ENCODE measurements at regions not wholly inside any gene's neighbourhood (a gene's known extent, or its start where the extent isn't known, plus 50 kb on each side); places are given as distances from the start of the nearest gene placed in this dataset.

DNA sequence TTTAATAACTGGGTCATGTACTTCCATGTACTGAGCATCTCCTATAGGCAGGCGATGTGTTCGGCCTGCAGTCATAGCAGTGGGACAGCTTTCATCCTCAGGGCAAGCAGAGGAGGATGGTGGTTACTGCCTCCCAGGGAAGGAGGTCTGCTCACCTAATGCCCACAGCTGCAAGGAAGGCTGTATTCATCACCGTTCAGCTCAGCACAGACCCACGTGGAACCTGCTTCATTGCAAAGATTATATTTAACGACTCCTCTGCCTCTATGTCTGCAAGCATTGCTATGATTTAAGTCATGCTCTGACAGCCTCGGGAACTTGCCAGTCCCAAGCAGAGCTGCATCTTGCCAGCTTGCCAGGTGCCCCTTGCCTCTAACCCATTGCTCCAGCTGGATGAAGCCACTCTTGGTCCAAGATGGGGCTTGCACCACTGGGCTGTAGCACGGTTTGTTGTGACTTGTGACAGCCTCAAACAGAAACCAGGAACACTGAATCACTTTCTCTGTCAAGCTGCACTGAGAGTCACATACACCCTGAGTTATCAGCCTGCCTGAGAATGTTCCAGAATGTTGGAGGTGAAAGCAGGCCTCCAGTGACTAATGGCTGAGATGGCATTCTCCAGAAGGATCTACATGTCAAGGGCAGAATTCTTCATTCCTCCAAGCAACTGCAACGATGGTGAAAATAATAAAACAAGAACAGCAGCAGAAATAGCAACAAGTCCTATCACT is 651.1 kb upstream of the ID2 start:
- TF ChIP-seq, protein P1, sequence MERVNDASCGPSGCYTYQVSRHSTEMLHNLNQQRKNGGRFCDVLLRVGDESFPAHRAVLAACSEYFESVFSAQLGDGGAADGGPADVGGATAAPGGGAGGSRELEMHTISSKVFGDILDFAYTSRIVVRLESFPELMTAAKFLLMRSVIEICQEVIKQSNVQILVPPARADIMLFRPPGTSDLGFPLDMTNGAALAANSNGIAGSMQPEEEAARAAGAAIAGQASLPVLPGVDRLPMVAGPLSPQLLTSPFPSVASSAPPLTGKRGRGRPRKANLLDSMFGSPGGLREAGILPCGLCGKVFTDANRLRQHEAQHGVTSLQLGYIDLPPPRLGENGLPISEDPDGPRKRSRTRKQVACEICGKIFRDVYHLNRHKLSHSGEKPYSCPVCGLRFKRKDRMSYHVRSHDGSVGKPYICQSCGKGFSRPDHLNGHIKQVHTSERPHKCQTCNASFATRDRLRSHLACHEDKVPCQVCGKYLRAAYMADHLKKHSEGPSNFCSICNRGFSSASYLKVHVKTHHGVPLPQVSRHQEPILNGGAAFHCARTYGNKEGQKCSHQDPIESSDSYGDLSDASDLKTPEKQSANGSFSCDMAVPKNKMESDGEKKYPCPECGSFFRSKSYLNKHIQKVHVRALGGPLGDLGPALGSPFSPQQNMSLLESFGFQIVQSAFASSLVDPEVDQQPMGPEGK (tag by site-specific recombination; IDR thresholded peaks at IDR 0.05), result no peak
- TF ChIP-seq ZNF133 (tag by site-specific recombination; IDR thresholded peaks at IDR 0.05), result no peak
- TF ChIP-seq ZNF341 (tag by site-specific recombination; IDR thresholded peaks at IDR 0.05; ENCODE audit: low read depth), result no peak
- TF ChIP-seq ZNF549 (tag by site-specific recombination; IDR thresholded peaks at IDR 0.05), result no peak
- TF ChIP-seq, protein P2, sequence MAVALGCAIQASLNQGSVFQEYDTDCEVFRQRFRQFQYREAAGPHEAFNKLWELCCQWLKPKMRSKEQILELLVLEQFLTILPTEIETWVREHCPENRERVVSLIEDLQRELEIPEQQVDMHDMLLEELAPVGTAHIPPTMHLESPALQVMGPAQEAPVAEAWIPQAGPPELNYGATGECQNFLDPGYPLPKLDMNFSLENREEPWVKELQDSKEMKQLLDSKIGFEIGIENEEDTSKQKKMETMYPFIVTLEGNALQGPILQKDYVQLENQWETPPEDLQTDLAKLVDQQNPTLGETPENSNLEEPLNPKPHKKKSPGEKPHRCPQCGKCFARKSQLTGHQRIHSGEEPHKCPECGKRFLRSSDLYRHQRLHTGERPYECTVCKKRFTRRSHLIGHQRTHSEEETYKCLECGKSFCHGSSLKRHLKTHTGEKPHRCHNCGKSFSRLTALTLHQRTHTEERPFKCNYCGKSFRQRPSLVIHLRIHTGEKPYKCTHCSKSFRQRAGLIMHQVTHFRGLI (tag by site-specific recombination; IDR thresholded peaks at IDR 0.05), result no peak
- no peak for TF ChIP-seq ZNF423 (tag by site-specific recombination; IDR thresholded peaks at IDR 0.05)
- TF ChIP-seq, protein P3, sequence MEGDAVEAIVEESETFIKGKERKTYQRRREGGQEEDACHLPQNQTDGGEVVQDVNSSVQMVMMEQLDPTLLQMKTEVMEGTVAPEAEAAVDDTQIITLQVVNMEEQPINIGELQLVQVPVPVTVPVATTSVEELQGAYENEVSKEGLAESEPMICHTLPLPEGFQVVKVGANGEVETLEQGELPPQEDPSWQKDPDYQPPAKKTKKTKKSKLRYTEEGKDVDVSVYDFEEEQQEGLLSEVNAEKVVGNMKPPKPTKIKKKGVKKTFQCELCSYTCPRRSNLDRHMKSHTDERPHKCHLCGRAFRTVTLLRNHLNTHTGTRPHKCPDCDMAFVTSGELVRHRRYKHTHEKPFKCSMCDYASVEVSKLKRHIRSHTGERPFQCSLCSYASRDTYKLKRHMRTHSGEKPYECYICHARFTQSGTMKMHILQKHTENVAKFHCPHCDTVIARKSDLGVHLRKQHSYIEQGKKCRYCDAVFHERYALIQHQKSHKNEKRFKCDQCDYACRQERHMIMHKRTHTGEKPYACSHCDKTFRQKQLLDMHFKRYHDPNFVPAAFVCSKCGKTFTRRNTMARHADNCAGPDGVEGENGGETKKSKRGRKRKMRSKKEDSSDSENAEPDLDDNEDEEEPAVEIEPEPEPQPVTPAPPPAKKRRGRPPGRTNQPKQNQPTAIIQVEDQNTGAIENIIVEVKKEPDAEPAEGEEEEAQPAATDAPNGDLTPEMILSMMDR (tag by site-specific recombination; IDR thresholded peaks at IDR 0.05), result no peak
- no peak for TF ChIP-seq ZNF792 (tag by site-specific recombination; IDR thresholded peaks at IDR 0.05)
- TF ChIP-seq ZFP3 (tag by site-specific recombination; IDR thresholded peaks at IDR 0.05; ENCODE audit: low read depth), result no peak
- TF ChIP-seq, protein P4, sequence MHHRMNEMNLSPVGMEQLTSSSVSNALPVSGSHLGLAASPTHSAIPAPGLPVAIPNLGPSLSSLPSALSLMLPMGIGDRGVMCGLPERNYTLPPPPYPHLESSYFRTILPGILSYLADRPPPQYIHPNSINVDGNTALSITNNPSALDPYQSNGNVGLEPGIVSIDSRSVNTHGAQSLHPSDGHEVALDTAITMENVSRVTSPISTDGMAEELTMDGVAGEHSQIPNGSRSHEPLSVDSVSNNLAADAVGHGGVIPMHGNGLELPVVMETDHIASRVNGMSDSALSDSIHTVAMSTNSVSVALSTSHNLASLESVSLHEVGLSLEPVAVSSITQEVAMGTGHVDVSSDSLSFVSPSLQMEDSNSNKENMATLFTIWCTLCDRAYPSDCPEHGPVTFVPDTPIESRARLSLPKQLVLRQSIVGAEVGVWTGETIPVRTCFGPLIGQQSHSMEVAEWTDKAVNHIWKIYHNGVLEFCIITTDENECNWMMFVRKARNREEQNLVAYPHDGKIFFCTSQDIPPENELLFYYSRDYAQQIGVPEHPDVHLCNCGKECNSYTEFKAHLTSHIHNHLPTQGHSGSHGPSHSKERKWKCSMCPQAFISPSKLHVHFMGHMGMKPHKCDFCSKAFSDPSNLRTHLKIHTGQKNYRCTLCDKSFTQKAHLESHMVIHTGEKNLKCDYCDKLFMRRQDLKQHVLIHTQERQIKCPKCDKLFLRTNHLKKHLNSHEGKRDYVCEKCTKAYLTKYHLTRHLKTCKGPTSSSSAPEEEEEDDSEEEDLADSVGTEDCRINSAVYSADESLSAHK (tag by site-specific recombination; IDR thresholded peaks at IDR 0.05), result no peak
